ENCODE measurements at regions not wholly inside any gene's neighbourhood (a gene's known extent, or its start where the extent isn't known, plus 50 kb on each side); places are given as distances from the start of the nearest gene placed in this dataset.

- no CpG with 5 or more reads among the region's 1 CpG for WGBS (ENCODE audit: insufficient coverage)
- Histone ChIP-seq H3K27me3 (ENCODE audit: control insufficient read depth, insufficient read depth, low read length) (no peaks in the 10 kb centered on the region), H3K4me3 (ENCODE audit: low read depth, low read length) (no peak overlapping the region), H3K27ac (ENCODE audit: low read depth, low read length) (no peak overlapping the region), H3K4me1 (ENCODE audit: control insufficient read depth, insufficient read depth, low read length) (no peaks in the 10 kb centered on the region), H3K36me3 (ENCODE audit: control insufficient read depth, insufficient read depth, low read length) (no peaks in the 10 kb centered on the region), H3K9me3 (ENCODE audit: control insufficient read depth, insufficient read depth, low read length) (no peaks in the 10 kb centered on the region)
- DNase-seq (ENCODE audit: low read depth in 4 of 6, low spot score in 6 of 6), result no peak
These were observed 125.8 kb upstream of the C1QTNF9B start for GRCh38 chr13:24023073-24023472.

GRCh38 chr13:24027494-24027893, 130.2 kb upstream of the C1QTNF9B start:
- H3K27ac ChIP-seq (ENCODE audit: low read depth, low read length), result no peak overlapping the region
- H3K36me3 ChIP-seq (ENCODE audit: control insufficient read depth, insufficient read depth, low read length), result no peaks in the 10 kb centered on the region
- no peaks in the 10 kb centered on the region for H3K9me3 ChIP-seq (ENCODE audit: control insufficient read depth, insufficient read depth, low read length)
- WGBS (ENCODE audit: insufficient coverage), result no CpG with 5 or more reads among the region's 4 CpGs
- no peak overlapping the region for H3K4me3 ChIP-seq (ENCODE audit: low read depth, low read length)
- no peaks in the 10 kb centered on the region for H3K27me3 ChIP-seq (ENCODE audit: control insufficient read depth, insufficient read depth, low read length)
- H3K4me1 ChIP-seq (ENCODE audit: control insufficient read depth, insufficient read depth, low read length), result no peaks in the 10 kb centered on the region
- no peak for DNase-seq (ENCODE audit: low read depth in 4 of 6, low spot score in 6 of 6)

GRCh38 chr13:24032252-24032651, 128.3 kb upstream of the SPATA13 start:
- no peak overlapping the region for H3K4me3 ChIP-seq (ENCODE audit: low read depth, low read length)
- no peaks in the 10 kb centered on the region for H3K9me3 ChIP-seq (ENCODE audit: control insufficient read depth, insufficient read depth, low read length)
- 40% methylated on average over 1 of the region's 2 CpGs for WGBS (ENCODE audit: insufficient coverage)
- H3K36me3 ChIP-seq (ENCODE audit: control insufficient read depth, insufficient read depth, low read length), result no peaks in the 10 kb centered on the region
- peaks cover 4% of the 10 kb centered on the region for H3K4me1 ChIP-seq (ENCODE audit: control insufficient read depth, insufficient read depth, low read length)
- no peak overlapping the region for H3K27ac ChIP-seq (ENCODE audit: low read depth, low read length)
- no peak for DNase-seq (ENCODE audit: low read depth in 4 of 6, low spot score in 6 of 6)
- H3K27me3 ChIP-seq (ENCODE audit: control insufficient read depth, insufficient read depth, low read length), result no peaks in the 10 kb centered on the region

- no CpG with 5 or more reads among the region's 2 CpGs for WGBS (ENCODE audit: insufficient coverage)
- Histone ChIP-seq H3K27ac (ENCODE audit: low read depth, low read length) (no peak overlapping the region), H3K4me3 (ENCODE audit: low read depth, low read length) (no peak overlapping the region), H3K4me1 (ENCODE audit: control insufficient read depth, insufficient read depth, low read length) (peaks cover 4% of the 10 kb centered on the region), H3K36me3 (ENCODE audit: control insufficient read depth, insufficient read depth, low read length) (no peaks in the 10 kb centered on the region), H3K27me3 (ENCODE audit: control insufficient read depth, insufficient read depth, low read length) (no peaks in the 10 kb centered on the region), H3K9me3 (ENCODE audit: control insufficient read depth, insufficient read depth, low read length) (no peaks in the 10 kb centered on the region)
- no peak for DNase-seq (ENCODE audit: low read depth in 4 of 6, low spot score in 6 of 6)
These were observed 127.8 kb upstream of the SPATA13 start for GRCh38 chr13:24032674-24033073.

GRCh38 chr13:24033527-24034302, 126.8 kb upstream of the SPATA13 start:
- H3K4me3 ChIP-seq (ENCODE audit: low read depth, low read length), result no peak overlapping the region
- H3K27ac ChIP-seq (ENCODE audit: low read depth, low read length), result no peak overlapping the region
- no peaks in the 10 kb centered on the region for H3K9me3 ChIP-seq (ENCODE audit: control insufficient read depth, insufficient read depth, low read length)
- 98% methylated on average over 6 of the region's 11 CpGs for WGBS (ENCODE audit: insufficient coverage)
- H3K36me3 ChIP-seq (ENCODE audit: control insufficient read depth, insufficient read depth, low read length), result no peaks in the 10 kb centered on the region
- H3K4me1 ChIP-seq (ENCODE audit: control insufficient read depth, insufficient read depth, low read length), result peaks cover 9% of the 10 kb centered on the region
- H3K27me3 ChIP-seq (ENCODE audit: control insufficient read depth, insufficient read depth, low read length), result no peaks in the 10 kb centered on the region
- no peak for DNase-seq (ENCODE audit: low read depth in 4 of 6, low spot score in 6 of 6)

GRCh38 chr13:24035411-24035810, 125.1 kb upstream of the SPATA13 start:
- Histone ChIP-seq H3K9me3 (ENCODE audit: control insufficient read depth, insufficient read depth, low read length) (no peaks in the 10 kb centered on the region), H3K4me1 (ENCODE audit: control insufficient read depth, insufficient read depth, low read length) (peaks cover 21% of the 10 kb centered on the region), H3K27ac (ENCODE audit: low read depth, low read length) (no peak overlapping the region), H3K4me3 (ENCODE audit: low read depth, low read length) (no peak overlapping the region), H3K27me3 (ENCODE audit: control insufficient read depth, insufficient read depth, low read length) (no peaks in the 10 kb centered on the region), H3K36me3 (ENCODE audit: control insufficient read depth, insufficient read depth, low read length) (no peaks in the 10 kb centered on the region)
- WGBS (ENCODE audit: insufficient coverage), result 97% methylated on average over 4 of the region's 5 CpGs
- no peak for DNase-seq (ENCODE audit: low read depth in 4 of 6, low spot score in 6 of 6)

GRCh38 chr13:24036115-24036514, 124.4 kb upstream of the SPATA13 start:
- H3K4me1 ChIP-seq (ENCODE audit: control insufficient read depth, insufficient read depth, low read length), result peaks cover 24% of the 10 kb centered on the region
- DNase-seq (ENCODE audit: low read depth in 4 of 6, low spot score in 6 of 6), result no peak
- no peaks in the 10 kb centered on the region for H3K9me3 ChIP-seq (ENCODE audit: control insufficient read depth, insufficient read depth, low read length)
- no peak overlapping the region for H3K4me3 ChIP-seq (ENCODE audit: low read depth, low read length)
- WGBS (ENCODE audit: insufficient coverage), result 56% methylated on average over 2 of the region's 2 CpGs
- H3K36me3 ChIP-seq (ENCODE audit: control insufficient read depth, insufficient read depth, low read length), result no peaks in the 10 kb centered on the region
- H3K27ac ChIP-seq (ENCODE audit: low read depth, low read length), result no peak overlapping the region
- H3K27me3 ChIP-seq (ENCODE audit: control insufficient read depth, insufficient read depth, low read length), result no peaks in the 10 kb centered on the region

- 50% methylated on average over 2 of the region's 9 CpGs for WGBS (ENCODE audit: insufficient coverage)
- no peak overlapping the region for H3K4me3 ChIP-seq (ENCODE audit: low read depth, low read length)
These were observed 122.1 kb upstream of the SPATA13 start for GRCh38 chr13:24038405-24038804.

GRCh38 chr13:24038841-24039330, 121.6 kb upstream of the SPATA13 start:
- Histone ChIP-seq H3K4me3 (ENCODE audit: low read depth, low read length) (no peak overlapping the region), H3K9me3 (ENCODE audit: control insufficient read depth, insufficient read depth, low read length) (no peaks in the 10 kb centered on the region), H3K4me1 (ENCODE audit: control insufficient read depth, insufficient read depth, low read length) (peaks cover 26% of the 10 kb centered on the region), H3K36me3 (ENCODE audit: control insufficient read depth, insufficient read depth, low read length) (no peaks in the 10 kb centered on the region), H3K27me3 (ENCODE audit: control insufficient read depth, insufficient read depth, low read length) (no peaks in the 10 kb centered on the region), H3K27ac (ENCODE audit: low read depth, low read length) (peak overlapping the region; percentile 92)
- DNase-seq (ENCODE audit: low read depth in 4 of 6, low spot score in 6 of 6), result peak in 2 of 6 donors; percentile 73
- WGBS (ENCODE audit: insufficient coverage), result 40% methylated on average over 1 of the region's 3 CpGs

More at GRCh38 chr13:24038405-24038804, 122.1 kb upstream of the SPATA13 start:
- Histone ChIP-seq H3K4me1 (ENCODE audit: control insufficient read depth, insufficient read depth, low read length) (peaks cover 29% of the 10 kb centered on the region), H3K27me3 (ENCODE audit: control insufficient read depth, insufficient read depth, low read length) (no peaks in the 10 kb centered on the region), H3K27ac (ENCODE audit: low read depth, low read length) (peak overlapping the region; percentile 92), H3K36me3 (ENCODE audit: control insufficient read depth, insufficient read depth, low read length) (no peaks in the 10 kb centered on the region), H3K9me3 (ENCODE audit: control insufficient read depth, insufficient read depth, low read length) (no peaks in the 10 kb centered on the region)
- DNase-seq (ENCODE audit: low read depth in 4 of 6, low spot score in 6 of 6), result peak in 2 of 6 donors; percentile 30 to 63

Measured in spinal cord (tissue), 9 donors.